Choroid plexus epithelial cell (primary cell): ENCODE measurements at regions not wholly inside any gene's neighbourhood (a gene's known extent, or its start where the extent isn't known, plus 50 kb on each side); places are given as distances from the start of the nearest gene placed in this dataset.
"Not testable (repeated sequence)": the region's sequence is repeated elsewhere in the genome, so short reads cannot be mapped to it uniquely, and the experiment has no call there.

Source experiments
- DNase-seq: peaks from one replicate; pipeline ENCODE4 v3.0.0-alpha.2; 2010; ENCODE audit warnings: low read depth
- H3K4me3 ChIP-seq: 2 replicates; pipeline ENCODE4 v1.5.1; 2011; ENCODE audit warnings: low read depth, mild to moderate bottlenecking, control low read depth, low read length, moderate library complexity
- CTCF ChIP-seq: conservative IDR thresholded peaks from 2 replicates; pipeline ENCODE4 v1.5.1; 2011; ENCODE audit warnings: low read depth, mild to moderate bottlenecking, control low read depth, inconsistent platforms, low read length, moderate library complexity

- DNase-seq = no peak
- no peak for TF ChIP-seq CTCF
- no peak overlapping the region for H3K4me3 ChIP-seq
Measured at GRCh38 chr20:48332555-48332954, 495.2 kb downstream of the PREX1 start.

GRCh38 chr20:48331518-48332286, 496.1 kb downstream of the PREX1 start:
- H3K4me3 ChIP-seq = no peak overlapping the region
- TF ChIP-seq CTCF = no peak
- no peak for DNase-seq

GRCh38 chr20:48329676-48330664, 497.8 kb downstream of the PREX1 start:
- TF ChIP-seq CTCF = peak; percentile 57
- DNase-seq = peak; percentile 49
- no peak overlapping the region for H3K4me3 ChIP-seq

GRCh38 chr20:48329031-48329615, 498.7 kb downstream of the PREX1 start:
- no peak for DNase-seq
- no peak for TF ChIP-seq CTCF
- no peak overlapping the region for H3K4me3 ChIP-seq

- not testable (repeated sequence) for H3K4me3 ChIP-seq, DNase-seq
Measured at GRCh38 chr20:48327848-48328247, 500.0 kb downstream of the PREX1 start.

- H3K4me3 ChIP-seq = no peak overlapping the region
- no peak for DNase-seq
- no peak for TF ChIP-seq CTCF
Measured at GRCh38 chr20:48326868-48327267, 500.9 kb downstream of the PREX1 start.

- no peak for TF ChIP-seq CTCF
- no peak for DNase-seq
- no peak overlapping the region for H3K4me3 ChIP-seq
Measured at GRCh38 chr20:48326434-48326691, 501.4 kb downstream of the PREX1 start.
